Spleen (tissue), 11 donors: ENCODE measurements at regions not wholly inside any gene's neighbourhood (a gene's known extent, or its start where the extent isn't known, plus 50 kb on each side); places are given as distances from the start of the nearest gene placed in this dataset.
A peak's percentile ranks its signal among the peaks of the same experiment; 100 is the strongest.
"Not testable (repeated sequence)": the region's sequence is repeated elsewhere in the genome, so short reads cannot be mapped to it uniquely, and the experiment has no call there.

Experiments used
- DNase-seq: peaks from one replicate; pipeline ENCODE4 v3.0.0-alpha.2; 2020
- H3K27ac ChIP-seq, 8 donors: fragments of 200-600 bp; sonication (generic) in 7 of 8; 1 replicate in 4 of 8; 2 replicates in 4 of 8; pipeline versions ENCODE4 v1.5.0 to v1.8.0; 2016 to 2021; ENCODE audit warnings: inconsistent platforms in 4 of 8, mild to moderate bottlenecking in 4 of 8, moderate library complexity in 1 of 8
- H3K27me3 ChIP-seq, 7 donors: fragments of 200-600 bp; sonication (generic) in 6 of 7; replicated peaks in 1 of 7; 1 replicate in 4 of 7; 2 replicates in 3 of 7; pipeline versions ENCODE4 v1.5.0 to v1.8.0; 2016 to 2021; ENCODE audit warnings: inconsistent platforms in 3 of 7, mild to moderate bottlenecking in 1 of 7
- H3K36me3 ChIP-seq, 6 donors: fragments of 200-600 bp; sonication (generic) in 5 of 6; 1 replicate in 4 of 6; 2 replicates in 2 of 6; pipeline versions ENCODE4 v1.5.0 to v1.8.0; 2016 to 2021; ENCODE audit warnings: inconsistent platforms in 2 of 6
- H3K4me1 ChIP-seq, 6 donors: fragments of 200-600 bp; sonication (generic) in 5 of 6; 1 replicate in 3 of 6; 2 replicates in 3 of 6; pipeline versions ENCODE4 v1.5.0 to v1.8.0; 2016 to 2021; ENCODE audit warnings: inconsistent platforms in 3 of 6
- H3K4me3 ChIP-seq, 8 donors: fragments of 200-600 bp; sonication (generic) in 7 of 8; 1 replicate in 4 of 8; 2 replicates in 4 of 8; pipeline versions ENCODE4 v1.5.0 to v1.8.0; 2016 to 2021; ENCODE audit warnings: inconsistent platforms in 4 of 8, mild to moderate bottlenecking in 4 of 8, moderate library complexity in 2 of 8
- H3K9me3 ChIP-seq, 8 donors: fragments of 200-600 bp; sonication (generic) in 7 of 8; 1 replicate in 4 of 8; 2 replicates in 4 of 8; pipeline versions ENCODE4 v1.5.0 to v1.8.0; 2016 to 2021; ENCODE audit warnings: inconsistent platforms in 4 of 8
- WGBS, 5 donors: extraction: QIAGEN DNeasy Blood & Tissue Kit in 3 of 5; methylation state at CpG; one replicate each; pipeline versions ENCODE4 v1.1.5 to v1.1.7; 2013 to 2018; 5-methylcytosine and 5-hydroxymethylcytosine counted together
- intact Hi-C: fragments of 100-400 bp; cut with DNase I; formaldehyde crosslinking; loops from one replicate; pipeline ENCODE4 v1.15.0; 2023; ENCODE audit warnings: low total_unique reads
- donor health status: healthy with polysubstance abuse.
- donor health status: DM: no; HTN: no; CAD: no; lungs with moderate emphysema.
- donor health status: DM: no; HTN: no; CAD: no.
- donor health status: Bipolar disorder and iron deficiency.
- donor health status: healthy.
- donor health status: DM: no; HTN: no; CAD: no.
- donor health status: DM: yes; HTN: yes; CAD: no.

- 71 to 95% (median 89%) methylated on average over 6 to 7 of the region's 8 CpGs for WGBS, 5 donors
- not testable (repeated sequence) for DNase-seq, H3K4me3 ChIP-seq
Observed at GRCh38 chr9:66774618-66775017, 125.9 kb upstream of the ZNF658 start.

GRCh38 chr9:66779944-66780661 lies 120.4 kb upstream of the ZNF658 start:
- H3K9me3 ChIP-seq, DNase-seq, H3K4me1 ChIP-seq, H3K27me3 ChIP-seq, H3K4me3 ChIP-seq, H3K36me3 ChIP-seq, intact Hi-C loops: not testable (repeated sequence)
- WGBS, 5 donors, result 29 to 89% (median 40%) methylated on average over 1 to 3 of the region's 7 CpGs; no CpG with 5 or more reads in 2 of the 5 donors
- H3K27ac ChIP-seq, result peak overlapping the region in 2 of 8 donors; percentile 40 to 42

More at GRCh38 chr9:66774618-66775017, 125.9 kb upstream of the ZNF658 start:
- intact Hi-C loops, H3K36me3 ChIP-seq, H3K4me1 ChIP-seq, H3K9me3 ChIP-seq, H3K27me3 ChIP-seq, H3K27ac ChIP-seq: not testable (repeated sequence)

DNA sequence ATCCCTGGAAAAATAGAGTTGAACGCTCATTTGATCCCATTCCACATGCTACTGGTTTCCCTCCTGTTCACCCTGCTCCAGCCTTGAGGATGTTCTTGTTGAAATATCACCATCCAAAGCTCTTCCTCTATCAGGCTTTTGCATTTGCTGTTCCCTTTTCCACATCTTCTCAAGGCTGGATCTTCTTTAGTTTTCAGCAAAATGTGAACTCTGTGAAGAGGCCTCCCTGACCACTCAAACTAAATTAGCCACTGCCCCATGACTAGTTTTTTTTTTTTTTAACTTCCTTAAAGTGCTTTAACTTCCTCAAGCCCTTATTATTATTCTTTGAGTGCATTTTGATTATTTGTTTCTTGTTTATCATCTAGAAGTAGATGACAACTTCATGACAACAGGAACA lies 119.3 kb upstream of the ZNF658 start:
- H3K27ac ChIP-seq, result peak overlapping the region in 1 of 8 donors; percentile 16
- H3K4me3 ChIP-seq, intact Hi-C loops, H3K9me3 ChIP-seq, DNase-seq, H3K36me3 ChIP-seq, H3K4me1 ChIP-seq, H3K27me3 ChIP-seq: not testable (repeated sequence)
- 0% methylated on average over 1 of the region's 1 CpG for WGBS, 5 donors

DNA sequence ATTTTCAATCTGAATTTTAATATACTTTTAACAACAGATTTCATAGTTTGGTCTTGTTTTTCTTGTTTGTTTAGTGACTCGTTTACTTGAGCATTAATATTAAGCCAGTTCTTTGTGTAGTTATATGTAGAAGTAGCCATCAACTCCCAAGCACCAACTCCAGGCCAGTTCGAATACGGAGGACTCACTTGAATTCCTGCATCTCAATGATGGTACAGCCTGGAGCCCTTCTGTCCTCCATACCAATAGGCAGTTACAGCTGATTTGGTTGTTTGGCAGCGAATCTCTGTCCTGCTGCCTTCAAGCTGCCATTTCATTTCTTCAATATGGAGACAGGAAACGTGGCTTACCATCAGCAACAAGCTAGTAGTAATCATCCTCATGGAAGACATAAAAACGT lies 118.5 kb upstream of the ZNF658 start:
- H3K27me3 ChIP-seq, DNase-seq, H3K9me3 ChIP-seq, H3K4me3 ChIP-seq, intact Hi-C loops, H3K36me3 ChIP-seq, H3K4me1 ChIP-seq: not testable (repeated sequence)
- 17 to 65% (median 61%) methylated on average over 3 of the region's 6 CpGs for WGBS, 5 donors
- H3K27ac ChIP-seq, result peak overlapping the region in 1 of 8 donors; percentile 48

DNA sequence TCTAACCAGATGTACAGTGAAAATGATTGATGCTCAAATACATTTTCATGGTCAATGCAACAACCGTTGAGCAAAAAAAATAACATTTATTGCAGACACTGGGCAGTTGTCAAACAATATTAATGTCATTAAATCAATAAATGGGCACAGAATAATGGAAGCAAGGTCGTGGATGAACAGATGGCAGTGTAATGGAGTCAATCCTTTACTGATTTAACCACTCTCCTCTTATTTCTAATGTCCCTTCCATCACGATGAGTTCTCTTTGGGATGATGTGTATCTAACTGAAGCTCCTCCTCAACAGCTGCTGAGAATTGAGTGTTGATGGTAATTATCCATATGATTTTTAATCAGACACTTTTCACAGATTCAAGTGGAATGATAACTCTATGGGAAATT lies 114.9 kb upstream of the ZNF658 start:
- DNase-seq, H3K27ac ChIP-seq, H3K4me1 ChIP-seq, intact Hi-C loops, H3K4me3 ChIP-seq, H3K27me3 ChIP-seq, H3K36me3 ChIP-seq, H3K9me3 ChIP-seq: not testable (repeated sequence)
- WGBS, 5 donors, result 71 to 80% (median 72%) methylated on average over 3 of the region's 3 CpGs

DNA sequence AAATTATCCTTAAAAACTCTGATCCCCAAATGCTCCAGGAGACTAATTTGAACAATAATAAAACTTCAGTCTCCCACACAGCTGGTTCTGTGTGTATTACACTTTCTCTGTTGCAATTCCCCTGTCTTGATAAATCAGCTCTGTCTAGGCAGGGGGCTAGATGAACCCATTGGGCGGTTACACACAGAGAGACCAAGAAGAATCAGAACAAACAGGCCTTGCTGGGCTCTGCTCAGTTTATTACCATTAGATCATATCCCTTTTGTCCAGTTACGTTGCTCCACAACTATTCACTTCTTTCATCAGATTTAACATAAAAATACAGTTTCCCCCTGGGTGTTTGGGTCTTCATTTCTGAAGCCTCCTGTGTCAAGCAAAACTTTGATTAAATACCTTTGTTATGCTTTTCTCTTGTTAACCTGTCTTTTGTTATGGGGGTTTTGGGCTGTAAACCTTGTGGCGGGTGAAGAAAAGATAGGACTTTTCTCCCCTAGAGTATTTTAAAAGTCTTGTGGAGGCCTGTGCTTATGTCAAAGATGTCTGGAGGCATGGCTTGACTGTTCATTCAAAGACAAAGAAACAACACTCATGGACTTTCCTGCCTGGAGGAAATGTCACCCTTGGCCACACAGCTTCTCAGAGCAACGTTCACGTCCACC lies 109.3 kb upstream of the ZNF658 start:
- not testable (repeated sequence) for H3K4me1 ChIP-seq
- 56 to 89% (median 76%) methylated on average over 1 of the region's 5 CpGs; no CpG with 5 or more reads in 1 of the 5 donors for WGBS, 5 donors

DNA sequence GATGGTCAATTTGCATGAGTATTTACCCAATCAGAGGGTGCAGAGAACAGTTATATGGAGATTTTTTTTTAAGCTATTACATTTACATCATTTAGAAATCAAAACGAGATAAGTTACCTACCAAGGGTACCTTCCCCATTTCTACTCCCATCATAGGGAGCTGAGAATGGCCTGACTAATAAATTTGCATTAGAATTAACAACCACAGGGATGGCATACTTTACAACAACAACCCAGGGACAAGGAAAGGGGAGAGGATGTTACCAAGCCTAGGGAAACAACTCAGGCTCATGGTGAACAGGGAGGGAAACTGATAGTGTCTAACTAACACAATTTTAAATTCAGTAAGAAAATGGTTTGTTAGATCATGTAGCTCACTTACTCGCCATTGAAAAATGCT lies 105.8 kb upstream of the ZNF658 start:
- H3K4me1 ChIP-seq, H3K27me3 ChIP-seq, H3K36me3 ChIP-seq, intact Hi-C loops, H3K9me3 ChIP-seq, H3K27ac ChIP-seq, DNase-seq, H3K4me3 ChIP-seq: not testable (repeated sequence)
- 9 to 32% (median 27%) methylated on average over 1 to 2 of the region's 2 CpGs for WGBS, 5 donors

More for the DNA sequence above, 109.3 kb upstream of the ZNF658 start:
- H3K27ac ChIP-seq, intact Hi-C loops, H3K36me3 ChIP-seq, H3K4me3 ChIP-seq, H3K27me3 ChIP-seq, H3K9me3 ChIP-seq, DNase-seq: not testable (repeated sequence)

- H3K4me3 ChIP-seq, H3K9me3 ChIP-seq, H3K36me3 ChIP-seq, H3K27me3 ChIP-seq, intact Hi-C loops, DNase-seq, H3K27ac ChIP-seq, H3K4me1 ChIP-seq: not testable (repeated sequence)
- WGBS, 5 donors, result 72 to 82% (median 76%) methylated on average over 2 of the region's 3 CpGs
Observed at GRCh38 chr9:66795723-66796503, 104.6 kb upstream of the ZNF658 start.

GRCh38 chr9:66797905-66798616 lies 102.5 kb upstream of the ZNF658 start:
- H3K27ac ChIP-seq, H3K27me3 ChIP-seq, DNase-seq, H3K4me3 ChIP-seq, H3K9me3 ChIP-seq, H3K36me3 ChIP-seq, intact Hi-C loops, H3K4me1 ChIP-seq: not testable (repeated sequence)
- 36 to 52% (median 42%) methylated on average over 8 of the region's 8 CpGs for WGBS, 5 donors

GRCh38 chr9:66803619-66804018 lies 96.9 kb upstream of the ZNF658 start:
- DNase-seq, H3K27me3 ChIP-seq, H3K27ac ChIP-seq, H3K4me1 ChIP-seq, intact Hi-C loops, H3K9me3 ChIP-seq, H3K4me3 ChIP-seq, H3K36me3 ChIP-seq: not testable (repeated sequence)
- WGBS, 5 donors, result 36 to 56% (median 48%) methylated on average over 1 of the region's 1 CpG
